Hepatocyte (in vitro differentiated cells): ENCODE measurements at regions not wholly inside any gene's neighbourhood (a gene's known extent, or its start where the extent isn't known, plus 50 kb on each side); places are given as distances from the start of the nearest gene placed in this dataset.

Source experiments
- EZH2 ChIP-seq: fragments of 200-600 bp; sonication (generic); IDR thresholded peaks from 2 replicates; pipeline ENCODE4 v1.6.1; 2016; ENCODE audit warnings: antibody characterized with exemption, mild to moderate bottlenecking, borderline replicate concordance
- EZH2phosphoT487 ChIP-seq: fragments of 200-600 bp; sonication (generic); IDR thresholded peaks from one replicate; pipeline ENCODE4 v1.6.1; 2018; ENCODE audit warnings: antibody characterized with exemption, mild to moderate bottlenecking, low read depth, moderate library complexity; ENCODE audit not compliant: unreplicated experiment, severe bottlenecking
- TF ChIP-seq, protein P1 (sequence below): fragments of 200-600 bp; sonication (generic); IDR thresholded peaks from 2 replicates; pipeline ENCODE4 v1.5.1; 2016; ENCODE audit warnings: antibody characterized with exemption, mild to moderate bottlenecking; ENCODE audit not compliant: poor library complexity

DNA sequence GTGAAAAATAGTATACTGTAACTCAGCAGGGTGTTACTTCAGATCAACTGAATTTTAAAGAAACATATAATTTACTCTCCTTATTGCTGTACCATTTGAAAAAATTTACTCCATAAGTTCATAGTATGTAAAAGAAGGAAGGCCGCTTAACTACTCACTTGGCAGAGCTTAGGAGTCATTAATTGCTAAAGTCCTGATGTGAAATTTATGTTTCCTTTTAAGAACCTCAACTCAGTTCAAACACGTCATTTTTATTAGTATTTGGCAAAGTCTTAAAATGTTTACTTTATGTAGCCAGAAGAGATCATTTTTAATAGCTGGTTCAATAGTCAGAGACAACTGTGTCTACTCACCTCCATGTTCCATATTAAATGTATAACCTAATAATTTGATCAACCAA, 268.6 kb downstream of the CDH10 start:
- TF ChIP-seq, protein P1, sequence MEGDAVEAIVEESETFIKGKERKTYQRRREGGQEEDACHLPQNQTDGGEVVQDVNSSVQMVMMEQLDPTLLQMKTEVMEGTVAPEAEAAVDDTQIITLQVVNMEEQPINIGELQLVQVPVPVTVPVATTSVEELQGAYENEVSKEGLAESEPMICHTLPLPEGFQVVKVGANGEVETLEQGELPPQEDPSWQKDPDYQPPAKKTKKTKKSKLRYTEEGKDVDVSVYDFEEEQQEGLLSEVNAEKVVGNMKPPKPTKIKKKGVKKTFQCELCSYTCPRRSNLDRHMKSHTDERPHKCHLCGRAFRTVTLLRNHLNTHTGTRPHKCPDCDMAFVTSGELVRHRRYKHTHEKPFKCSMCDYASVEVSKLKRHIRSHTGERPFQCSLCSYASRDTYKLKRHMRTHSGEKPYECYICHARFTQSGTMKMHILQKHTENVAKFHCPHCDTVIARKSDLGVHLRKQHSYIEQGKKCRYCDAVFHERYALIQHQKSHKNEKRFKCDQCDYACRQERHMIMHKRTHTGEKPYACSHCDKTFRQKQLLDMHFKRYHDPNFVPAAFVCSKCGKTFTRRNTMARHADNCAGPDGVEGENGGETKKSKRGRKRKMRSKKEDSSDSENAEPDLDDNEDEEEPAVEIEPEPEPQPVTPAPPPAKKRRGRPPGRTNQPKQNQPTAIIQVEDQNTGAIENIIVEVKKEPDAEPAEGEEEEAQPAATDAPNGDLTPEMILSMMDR: no peak
- TF ChIP-seq EZH2 (no peak), EZH2phosphoT487 (no peak)
